HCT116 (cell line): ENCODE measurements at regions not wholly inside any gene's neighbourhood (a gene's known extent, or its start where the extent isn't known, plus 50 kb on each side); places are given as distances from the start of the nearest gene placed in this dataset.

Source experiments
- ATAC-seq: fragments of 200-7000 bp; cut with Tn5 transposase; 2 replicates; pipeline ENCODE4 v1.9.1; 2020; ENCODE audit warnings: mild to moderate bottlenecking, moderate library complexity
- BruUV-seq: library from RNA; stranded (reverse); fragments of 400-500 nt; replicated peaks from 2 replicates; lab custom pipeline; 2021; lab: Mats Ljungman, UMichigan
- CTCF ChIA-PET: fragments of 300-600 bp; sonication (Branson Sonifier 250); formaldehyde crosslinking; loops from one replicate; lab custom pipeline; 2021; ENCODE audit warnings: antibody characterized with exemption; lab: Charles Lee
- POLR2A ChIA-PET: fragments of 300-600, 350-600 bp; sonication (Branson Sonifier 250); formaldehyde crosslinking; loops from one replicate; lab custom pipeline; 2021; ENCODE audit warnings: antibody characterized with exemption; lab: Charles Lee
- RAD21 ChIA-PET, 2 experiments: fragments of 300-600 bp; sonication (Branson Sonifier 250); formaldehyde crosslinking; loops; one replicate each; lab custom pipeline; 2023; ENCODE audit warnings: low total read pairs in 2 of 2; ENCODE audit not compliant: uncharacterized antibody in 2 of 2, unreplicated experiment in 2 of 2, low non-redundant PET in 1 of 2; lab: Charles Lee
- DNase-seq: peaks from one replicate; pipeline ENCODE4 v3.0.0-alpha.2; 2010; ENCODE audit warnings: low read depth, low spot score
- H2AFZ ChIP-seq: fragments of 200-600 bp; shearing (Covaris generic), sonication (generic); 2 replicates; pipeline ENCODE4 v1.6.1; 2017; ENCODE audit warnings: low read depth, mixed run types, mixed read lengths, antibody characterized with exemption, low read length; ENCODE audit not compliant: poor library complexity, severe bottlenecking
- H3K27ac ChIP-seq: 2 replicates; pipeline ENCODE4 v1.5.1; 2012; ENCODE audit warnings: low read depth, low read length
- H3K27me3 ChIP-seq: fragments of 200-600 bp; sonication (generic); 2 replicates; pipeline ENCODE4 v1.6.1; 2016; ENCODE audit warnings: mixed run types, low read length, mixed read lengths; ENCODE audit not compliant: insufficient read depth
- H3K36me3 ChIP-seq, 2 experiments: fragments of 200-500 bp in 1 of 2; fragments of 200-600 bp in 1 of 2; sonication (Bioruptor generic) in 1 of 2; sonication (generic) in 1 of 2; 2 replicates each; pipeline versions ENCODE4 v1.5.1 to v1.6.1; 2014 to 2016; ENCODE audit warnings: low read length in 2 of 2, inconsistent platforms in 1 of 2, mixed read lengths in 1 of 2, mixed run types in 1 of 2; ENCODE audit not compliant: insufficient read depth in 2 of 2, control insufficient read depth in 1 of 2
- H3K4me1 ChIP-seq, 2 experiments: fragments of 200-600 bp in 1 of 2; sonication (generic) in 1 of 2; 2 replicates each; pipeline versions ENCODE4 v1.5.1 to v1.6.1; 2012 to 2017; ENCODE audit warnings: low read length in 2 of 2, inconsistent platforms in 1 of 2, mild to moderate bottlenecking in 1 of 2, mixed read lengths in 1 of 2, mixed run types in 1 of 2, moderate library complexity in 1 of 2; ENCODE audit not compliant: insufficient read depth in 2 of 2, control insufficient read depth in 1 of 2
- H3K4me2 ChIP-seq: fragments of 200-600 bp; sonication (generic); 2 replicates; pipeline ENCODE4 v1.6.1; 2017; ENCODE audit warnings: mixed run types, low read length, mixed read lengths
- H3K4me3 ChIP-seq, 2 experiments: fragments of 200-600 bp in 1 of 2; sonication (generic) in 1 of 2; replicated peaks in 1 of 2; 2 replicates each; pipeline ENCODE4 v1.5.1; 2011 to 2016; ENCODE audit warnings: low read length in 2 of 2, control low read depth in 1 of 2, low read depth in 1 of 2, mild to moderate bottlenecking in 1 of 2, mixed read lengths in 1 of 2, mixed run types in 1 of 2
- H3K79me2 ChIP-seq: fragments of 200-600 bp; sonication (generic); 2 replicates; pipeline ENCODE4 v1.6.1; 2017; ENCODE audit warnings: mild to moderate bottlenecking, mixed run types, low read length, moderate library complexity, mixed read lengths; ENCODE audit not compliant: insufficient read depth
- H3K9ac ChIP-seq: fragments of 200-600 bp; sonication (generic); 2 replicates; pipeline ENCODE4 v1.6.1; 2016; ENCODE audit warnings: low read length, mixed read lengths
- H3K9me2 ChIP-seq: fragments of 200-600 bp; sonication (generic), shearing (Covaris generic); 2 replicates; pipeline ENCODE4 v1.6.1; 2017; ENCODE audit warnings: mixed run types, mild to moderate bottlenecking, moderate library complexity; ENCODE audit not compliant: insufficient read depth
- H3K9me3 ChIP-seq, 2 experiments: fragments of 200-500 bp in 1 of 2; fragments of 200-600 bp in 1 of 2; sonication (Bioruptor generic) in 1 of 2; sonication (generic) in 1 of 2; 2 replicates each; pipeline ENCODE4 v1.6.1; 2014 to 2017; ENCODE audit warnings: low read length in 2 of 2, mixed read lengths in 2 of 2, inconsistent platforms in 1 of 2, low read depth in 1 of 2, mild to moderate bottlenecking in 1 of 2, mixed run types in 1 of 2, moderate library complexity in 1 of 2; ENCODE audit not compliant: control insufficient read depth in 1 of 2, insufficient read depth in 1 of 2
- H4K20me1 ChIP-seq: fragments of 200-600 bp; sonication (generic), shearing (Covaris generic); 2 replicates; pipeline ENCODE4 v1.6.1; 2017; ENCODE audit warnings: mixed run types, mild to moderate bottlenecking, moderate library complexity; ENCODE audit not compliant: insufficient read depth
- EZH2 ChIP-seq: fragments of 200-600 bp; sonication (generic); IDR thresholded peaks from 2 replicates; pipeline ENCODE4 v1.6.1; 2017; ENCODE audit warnings: antibody characterized with exemption, mixed run types
- RAD21 ChIP-seq: IDR thresholded peaks from 2 replicates; pipeline ENCODE4 v1.6.1; 2012; ENCODE audit warnings: low read depth, mild to moderate bottlenecking
- REST ChIP-seq: IDR thresholded peaks from 2 replicates; pipeline ENCODE4 v1.6.1; 2012; ENCODE audit warnings: low read depth
- SIN3A ChIP-seq: IDR thresholded peaks from 2 replicates; pipeline ENCODE4 v1.6.1; 2012; ENCODE audit warnings: low read depth
- intact Hi-C: fragments of 100-400 bp; cut with micrococcal nuclease; formaldehyde crosslinking; loops from 2 replicates; pipeline ENCODE4 v1.10.0; 2022
- TF ChIP-seq, protein P1 (sequence below), 3 experiments: fragments of 200-600 bp in 1 of 3; sonication (generic) in 1 of 3; IDR thresholded peaks in 2 of 3; conservative IDR thresholded peaks in 1 of 3; 2 replicates each; pipeline ENCODE4 v1.5.1; 2012 to 2017; ENCODE audit warnings: low read depth in 2 of 3, low read length in 2 of 3, antibody characterized with exemption in 1 of 3, borderline replicate concordance in 1 of 3, control low read depth in 1 of 3, mild to moderate bottlenecking in 1 of 3, mixed read lengths in 1 of 3, mixed run types in 1 of 3, moderate library complexity in 1 of 3; ENCODE audit not compliant: insufficient read depth in 1 of 3

DNA sequence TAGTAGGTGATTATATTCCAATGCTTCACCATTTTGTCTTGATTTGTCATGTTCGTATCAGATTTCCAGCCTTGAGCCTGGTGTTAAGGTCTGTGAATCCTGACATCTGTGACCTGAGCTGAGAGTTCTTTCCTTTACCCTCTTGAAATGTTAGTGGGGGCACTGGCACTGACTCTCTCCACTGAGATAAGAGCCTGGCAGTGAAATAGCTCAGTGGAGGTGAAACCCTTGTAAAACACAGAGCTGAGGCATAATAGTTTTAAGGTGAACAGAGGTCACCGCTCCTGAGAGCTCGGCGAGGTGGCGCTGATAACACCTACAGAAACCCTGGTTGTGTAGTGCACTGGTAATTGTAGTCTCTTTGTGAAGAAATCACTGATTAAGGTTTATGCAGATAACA lies 748.2 kb downstream of the DIAPH3 start:
- Histone ChIP-seq H3K27ac (no peak overlapping the region), H3K27me3 (no peaks in the 10 kb centered on the region), H2AFZ (no peak overlapping the region), H3K4me1 (no peaks in the 10 kb centered on the region), H3K79me2 (no peaks in the 10 kb centered on the region), H3K9me2 (no peaks in the 10 kb centered on the region), H3K36me3 (no peaks in the 10 kb centered on the region), H3K9me3 (no peaks in the 10 kb centered on the region), H3K4me2 (no peak overlapping the region), H4K20me1 (no peaks in the 10 kb centered on the region), H3K4me3 (no peak overlapping the region), H3K9ac (no peak overlapping the region)
- no TSS peak for BruUV-seq
- intact Hi-C loops = no loop called here
- DNase-seq (no peak), ATAC-seq (no peak)
- POLR2A ChIA-PET = no interaction called here
- RAD21 ChIA-PET = no interaction called here
- TF ChIP-seq SIN3A (no peak), EZH2 (no peak), RAD21 (no peak), REST (no peak)
- TF ChIP-seq, protein P1, sequence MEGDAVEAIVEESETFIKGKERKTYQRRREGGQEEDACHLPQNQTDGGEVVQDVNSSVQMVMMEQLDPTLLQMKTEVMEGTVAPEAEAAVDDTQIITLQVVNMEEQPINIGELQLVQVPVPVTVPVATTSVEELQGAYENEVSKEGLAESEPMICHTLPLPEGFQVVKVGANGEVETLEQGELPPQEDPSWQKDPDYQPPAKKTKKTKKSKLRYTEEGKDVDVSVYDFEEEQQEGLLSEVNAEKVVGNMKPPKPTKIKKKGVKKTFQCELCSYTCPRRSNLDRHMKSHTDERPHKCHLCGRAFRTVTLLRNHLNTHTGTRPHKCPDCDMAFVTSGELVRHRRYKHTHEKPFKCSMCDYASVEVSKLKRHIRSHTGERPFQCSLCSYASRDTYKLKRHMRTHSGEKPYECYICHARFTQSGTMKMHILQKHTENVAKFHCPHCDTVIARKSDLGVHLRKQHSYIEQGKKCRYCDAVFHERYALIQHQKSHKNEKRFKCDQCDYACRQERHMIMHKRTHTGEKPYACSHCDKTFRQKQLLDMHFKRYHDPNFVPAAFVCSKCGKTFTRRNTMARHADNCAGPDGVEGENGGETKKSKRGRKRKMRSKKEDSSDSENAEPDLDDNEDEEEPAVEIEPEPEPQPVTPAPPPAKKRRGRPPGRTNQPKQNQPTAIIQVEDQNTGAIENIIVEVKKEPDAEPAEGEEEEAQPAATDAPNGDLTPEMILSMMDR (IDR thresholded peaks at IDR 0.05 in 2 of 3, conservative IDR thresholded peaks at IDR 0.05 in 1 of 3; ENCODE audit: borderline replicate concordance in 1 of 3, insufficient read depth in 1 of 3, low read depth in 2 of 3, low read length in 2 of 3) = no peak
- CTCF ChIA-PET = no interaction called here
